Fibroblast of villous mesenchyme (primary cell): ENCODE measurements at regions not wholly inside any gene's neighbourhood (a gene's known extent, or its start where the extent isn't known, plus 50 kb on each side); places are given as distances from the start of the nearest gene placed in this dataset.

Source experiments
- DNase-seq: peaks from one replicate; pipeline ENCODE4 v3.0.0-alpha.2; 2010; ENCODE audit warnings: low read depth
- H3K4me3 ChIP-seq: 2 replicates; pipeline ENCODE4 v1.5.1; 2011; ENCODE audit warnings: low read depth, mild to moderate bottlenecking, low read length
- CTCF ChIP-seq: IDR thresholded peaks from 2 replicates; pipeline ENCODE4 v1.5.1; 2012; ENCODE audit warnings: low read depth, mild to moderate bottlenecking, low read length; ENCODE audit not compliant: insufficient read depth

- TF ChIP-seq CTCF, result no peak
- no peak overlapping the region for H3K4me3 ChIP-seq
- no peak for DNase-seq
Observed at GRCh38 chr2:121890041-121890440, 134.6 kb downstream of the TSN start.

DNA sequence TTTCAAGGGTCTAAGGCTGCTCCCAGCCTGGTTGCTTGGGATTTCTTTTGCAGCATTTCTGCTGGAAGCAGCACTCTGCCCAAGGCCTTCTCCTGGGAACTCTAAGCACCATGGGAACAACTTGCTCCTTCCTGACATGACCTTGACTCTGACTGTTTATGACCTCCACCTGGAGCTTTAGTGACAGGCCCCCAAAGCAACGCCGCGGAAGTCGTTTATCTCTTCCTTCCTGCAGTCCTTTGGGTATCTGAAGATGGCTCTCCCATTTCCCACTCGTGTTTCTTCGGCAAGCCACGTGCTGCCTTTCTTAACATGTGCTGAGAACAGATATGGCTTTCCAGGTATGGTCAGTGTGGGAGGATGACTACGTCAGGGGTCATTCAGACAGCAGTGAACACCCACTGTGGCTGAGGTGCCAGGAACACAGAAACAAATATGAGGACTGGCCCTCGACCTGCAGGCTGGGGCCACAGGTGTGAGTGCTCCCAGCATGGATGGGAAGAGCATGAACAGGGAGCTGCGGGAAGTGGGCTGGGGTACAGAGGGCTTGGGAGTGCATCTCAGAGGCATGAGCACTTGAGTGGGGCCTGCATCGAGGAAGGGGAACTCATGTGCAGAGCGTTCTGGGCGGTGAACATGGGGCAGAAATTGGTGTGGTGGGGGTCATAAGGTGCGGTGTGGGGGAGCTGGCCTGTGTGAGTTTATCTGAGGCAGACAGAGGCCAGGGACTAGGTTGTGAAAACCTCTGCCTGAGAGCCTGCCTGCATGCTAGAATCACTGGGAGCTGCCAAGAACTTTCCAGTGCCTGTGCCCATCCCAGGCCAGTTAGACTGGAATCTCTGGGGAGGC is 140.5 kb downstream of the TSN start:
- no peak for DNase-seq
- no peak for TF ChIP-seq CTCF
- no peak overlapping the region for H3K4me3 ChIP-seq

DNA sequence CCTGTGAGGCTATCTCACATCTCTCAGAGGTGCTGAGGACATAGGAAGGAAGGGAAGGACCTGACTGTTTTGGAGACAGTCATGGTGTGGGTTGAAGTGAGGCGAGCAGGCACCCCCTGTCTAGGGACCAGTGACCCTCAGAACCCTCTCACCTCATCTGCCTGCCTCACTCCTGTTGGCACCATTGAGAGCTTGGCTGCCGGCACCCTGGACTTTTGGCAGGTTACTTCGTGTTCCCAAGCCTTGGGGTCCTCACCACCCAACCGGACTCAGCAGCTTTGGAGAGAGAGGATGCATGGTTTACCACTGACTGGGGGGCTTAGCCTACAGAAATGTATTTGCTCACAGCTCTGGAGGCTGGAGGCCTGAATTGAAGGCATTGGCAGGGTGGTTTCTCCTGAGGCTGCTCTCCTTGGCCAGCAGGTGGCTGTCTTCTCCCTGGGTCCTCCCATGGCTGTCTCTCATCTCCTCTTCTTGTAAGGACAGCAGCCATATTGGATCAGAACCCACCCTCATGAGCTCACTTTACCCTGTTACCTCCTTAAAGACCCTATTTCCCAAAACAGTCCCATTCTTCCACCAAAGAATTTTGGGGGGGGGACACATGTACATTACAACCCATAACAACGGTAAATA is 142.0 kb downstream of the TSN start:
- no peak overlapping the region for H3K4me3 ChIP-seq
- peak; percentile 55 for TF ChIP-seq CTCF
- peak; percentile 26 for DNase-seq

- H3K4me3 ChIP-seq, result no peak overlapping the region
- no peak for DNase-seq
- TF ChIP-seq CTCF, result no peak
Observed at GRCh38 chr2:121898483-121898882, 143.0 kb downstream of the TSN start.

- DNase-seq, result no peak
- TF ChIP-seq CTCF, result no peak
- H3K4me3 ChIP-seq, result no peak overlapping the region
Observed at GRCh38 chr2:121900391-121900790, 144.9 kb downstream of the TSN start.

DNA sequence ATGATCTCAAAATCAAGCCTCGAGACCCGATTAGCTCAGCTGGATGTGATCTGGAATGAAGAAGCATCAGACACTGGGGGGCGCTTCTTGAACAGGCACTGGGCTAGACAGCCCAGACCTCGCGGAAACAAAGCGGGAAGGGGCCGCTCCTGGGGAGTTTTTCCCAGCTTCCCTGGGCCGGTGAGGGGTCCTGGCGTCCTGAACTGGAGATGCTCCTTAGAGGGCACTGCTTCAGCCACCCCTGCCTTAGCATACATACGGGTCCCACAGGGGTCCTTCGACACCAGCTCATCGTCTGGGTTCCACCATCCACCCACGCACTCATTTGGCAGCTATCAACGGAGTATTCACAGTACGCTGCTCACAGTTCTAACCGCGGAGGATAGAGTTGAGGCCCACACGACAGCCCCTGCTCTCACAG is 146.7 kb downstream of the TSN start:
- peak; percentile 27 for TF ChIP-seq CTCF
- H3K4me3 ChIP-seq, result peak overlapping the region; percentile 6
- peak; percentile 6 for DNase-seq
